ENCODE measurements at regions not wholly inside any gene's neighbourhood (a gene's known extent, or its start where the extent isn't known, plus 50 kb on each side); places are given as distances from the start of the nearest gene placed in this dataset.

GRCh38 chr7:41449694-41450093, 253.2 kb downstream of the INHBA start:
- in situ Hi-C loops (cut with MboI), result no loop called here
- no peaks in the 10 kb centered on the region for H3K36me3 ChIP-seq (ENCODE audit: control insufficient read depth in 2 of 2, insufficient read depth in 2 of 2, low read length in 1 of 2)

More at GRCh38 chr7:41449694-41450093, 253.2 kb downstream of the INHBA start:
- POLR2A ChIA-PET, result no interaction called here
- Histone ChIP-seq H3K27me3 (replicated peaks in 1 of 2; ENCODE audit: control insufficient read depth in 2 of 2, insufficient read depth in 2 of 2, low read length in 1 of 2) (no peaks in the 10 kb centered on the region), H4K20me1 (ENCODE audit: control insufficient read depth, insufficient read depth) (no peaks in the 10 kb centered on the region), H3K27ac (ENCODE audit: control insufficient read depth, insufficient read depth) (no peak overlapping the region), H3K4me1 (ENCODE audit: control insufficient read depth, insufficient read depth, low read length) (no peaks in the 10 kb centered on the region), H2AFZ (ENCODE audit: control insufficient read depth, low read depth, low read length) (no peak overlapping the region), H3K4me3 (no peak overlapping the region), H3K9me3 (replicated peaks; ENCODE audit: control insufficient read depth, insufficient read depth, low read length) (no peaks in the 10 kb centered on the region), H3K9ac (ENCODE audit: control insufficient read depth, insufficient read depth, low read length) (no peak overlapping the region), H3K4me2 (ENCODE audit: control insufficient read depth, insufficient read depth) (no peak overlapping the region), H3K79me2 (ENCODE audit: control insufficient read depth, insufficient read depth, low read length) (no peaks in the 10 kb centered on the region)
- WGBS (ENCODE audit: insufficient coverage, insufficient replicate concordance, low lambda C conversion rate, missing lambda C conversion rate), result 5% methylated on average over 5 of the region's 5 CpGs
- TF ChIP-seq STAT1 (conservative IDR thresholded peaks at IDR 0.05) (no peak), PKNOX1 (IDR thresholded peaks at IDR 0.05) (no peak), HDAC6 (IDR thresholded peaks at IDR 0.05; ENCODE audit: unreplicated experiment) (no peak), DPF2 (IDR thresholded peaks at IDR 0.05) (no peak), PRDM15 (CRISPR knock-in tag; IDR thresholded peaks at IDR 0.05) (no peak), TCF7 (IDR thresholded peaks at IDR 0.05; ENCODE audit: borderline replicate concordance) (no peak), SPI1 (IDR thresholded peaks at IDR 0.05; ENCODE audit: borderline replicate concordance, insufficient read depth, low read depth, low read length) (no peak)
- intact Hi-C loops (cut with micrococcal nuclease; ENCODE audit: unreplicated experiment), result no loop called here
- BruUV-seq (replicated peaks), result no TSS peak
- DNase-seq (ENCODE audit: low read depth, low spot score), result no peak
- CTCF ChIA-PET, result no interaction called here
- FAIRE-seq, result no peak
- peak; percentile 31; the same call in 1 of the 3 replicates for ATAC-seq
- RAD21 ChIA-PET (ENCODE audit: unreplicated experiment), result no interaction called here
- SMC1A ChIA-PET (ENCODE audit: uncharacterized antibody, unreplicated experiment), result interaction anchor here (0.7 kb wide), 1 partner anchor 64 kb away, joined by 3 read pairs; no protein-coding TSS in a partner anchor

Data from GM12878 (cell line).